PC-9 (cell line): ENCODE measurements at regions not wholly inside any gene's neighbourhood (a gene's known extent, or its start where the extent isn't known, plus 50 kb on each side); places are given as distances from the start of the nearest gene placed in this dataset.

Source experiments
- CTCF ChIP-seq: fragments of 200-600 bp; sonication (generic); conservative IDR thresholded peaks from 2 replicates; pipeline ENCODE4 v1.6.1; 2017; ENCODE audit warnings: mixed run types, antibody characterized with exemption, mild to moderate bottlenecking, moderate library complexity
- EZH2 ChIP-seq: fragments of 200-600 bp; sonication (generic); IDR thresholded peaks from 2 replicates; pipeline ENCODE4 v1.8.0; 2017; ENCODE audit warnings: antibody characterized with exemption, low read depth

- TF ChIP-seq CTCF (no peak; the same call in 1 of the 2 replicates), EZH2 (no peak)
Measured at GRCh38 chr1:81254560-81254959, 546.2 kb upstream of the ADGRL2 start.
